Astrocyte (in vitro differentiated cells and primary cell): ENCODE measurements at regions not wholly inside any gene's neighbourhood (a gene's known extent, or its start where the extent isn't known, plus 50 kb on each side); places are given as distances from the start of the nearest gene placed in this dataset.

ENCODE experiments used
- DNase-seq: peaks from one replicate; pipeline ENCODE4 v3.0.0-alpha.2; 2010; ENCODE audit warnings: low read depth
- FAIRE-seq: peaks from 2 replicates; lab custom pipeline; 2011; peaks lifted over from hg19 to GRCh38; lab: Jason Lieb, UNC
- H2AFZ ChIP-seq: 2 replicates; pipeline ENCODE4 v1.6.0; 2012; ENCODE audit warnings: low read depth, low read length, inconsistent platforms
- H3K27ac ChIP-seq: 2 replicates; pipeline ENCODE4 v1.5.1; 2011; ENCODE audit warnings: low read depth, low read length, inconsistent platforms
- H3K27me3 ChIP-seq: 2 replicates; pipeline ENCODE4 v1.6.0; 2011; ENCODE audit warnings: low read length, inconsistent platforms; ENCODE audit not compliant: insufficient read depth
- H3K36me3 ChIP-seq: 2 replicates; pipeline ENCODE4 v1.5.1; 2011; ENCODE audit warnings: low read length, inconsistent platforms; ENCODE audit not compliant: insufficient read depth
- H3K4me1 ChIP-seq: 2 replicates; pipeline ENCODE4 v1.5.1; 2011; ENCODE audit warnings: low read length, inconsistent platforms; ENCODE audit not compliant: insufficient read depth
- H3K4me2 ChIP-seq: 2 replicates; pipeline ENCODE4 v1.6.0; 2012; ENCODE audit warnings: low read length, inconsistent platforms
- H3K4me3 ChIP-seq: 2 replicates; pipeline ENCODE4 v1.5.1; 2011; ENCODE audit warnings: low read depth, mild to moderate bottlenecking, low read length, inconsistent platforms; ENCODE audit not compliant: insufficient read depth
- H3K79me2 ChIP-seq: 2 replicates; pipeline ENCODE4 v1.6.0; 2012; ENCODE audit warnings: mild to moderate bottlenecking, low read length, inconsistent platforms; ENCODE audit not compliant: insufficient read depth
- H3K9ac ChIP-seq: 2 replicates; pipeline ENCODE4 v1.6.0; 2012; ENCODE audit warnings: mild to moderate bottlenecking, low read length, inconsistent platforms
- H3K9me3 ChIP-seq: 2 replicates; pipeline ENCODE4 v1.5.1; 2012; ENCODE audit warnings: low read depth, mild to moderate bottlenecking, low read length, inconsistent platforms; ENCODE audit not compliant: insufficient read depth
- H4K20me1 ChIP-seq: 2 replicates; pipeline ENCODE4 v1.6.0; 2012; ENCODE audit warnings: low read length, inconsistent platforms; ENCODE audit not compliant: insufficient read depth
- H3K27ac Mint-ChIP-seq: one replicate; pipeline ENCODE4 v1.8.0; 2021; ENCODE audit warnings: mild to moderate bottlenecking, mixed read lengths; ENCODE audit not compliant: unreplicated experiment
- H3K27me3 Mint-ChIP-seq: one replicate; pipeline ENCODE4 v1.8.0; 2021; ENCODE audit warnings: low read depth, mixed read lengths; ENCODE audit not compliant: unreplicated experiment
- H3K36me3 Mint-ChIP-seq: one replicate; pipeline ENCODE4 v1.8.0; 2021; ENCODE audit warnings: low read depth, mixed read lengths; ENCODE audit not compliant: unreplicated experiment
- H3K4me1 Mint-ChIP-seq: one replicate; pipeline ENCODE4 v1.8.0; 2021; ENCODE audit warnings: low read depth, mixed read lengths; ENCODE audit not compliant: unreplicated experiment
- H3K4me3 Mint-ChIP-seq: one replicate; pipeline ENCODE4 v1.8.0; 2021; ENCODE audit warnings: mild to moderate bottlenecking, moderate library complexity, mixed read lengths; ENCODE audit not compliant: unreplicated experiment
- H3K9me3 Mint-ChIP-seq: one replicate; pipeline ENCODE4 v1.8.0; 2021; ENCODE audit warnings: mild to moderate bottlenecking, mixed read lengths; ENCODE audit not compliant: unreplicated experiment
- EZH2 ChIP-seq: IDR thresholded peaks from 2 replicates; pipeline ENCODE4 v1.6.1; 2012; ENCODE audit warnings: mild to moderate bottlenecking, low read length, inconsistent platforms; ENCODE audit not compliant: insufficient read depth
- TF ChIP-seq, protein P1 (sequence below): IDR thresholded peaks from 2 replicates; pipeline ENCODE4 v1.5.1; 2011; ENCODE audit warnings: low read depth, mild to moderate bottlenecking, inconsistent platforms, low read length, moderate library complexity; ENCODE audit not compliant: insufficient read depth

GRCh38 chr11:31926106-31926505 is 115.0 kb upstream of the PAX6 start:
- Histone ChIP-seq H3K79me2 (no peaks in the 10 kb centered on the region), H3K9me3 (no peaks in the 10 kb centered on the region), H3K4me2 (no peak overlapping the region), H3K27me3 (no peaks in the 10 kb centered on the region), H3K9ac (no peak overlapping the region), H3K27ac (no peak overlapping the region), H3K4me1 (no peaks in the 10 kb centered on the region), H3K36me3 (no peaks in the 10 kb centered on the region), H3K4me3 (no peak overlapping the region), H4K20me1 (no peaks in the 10 kb centered on the region), H2AFZ (no peak overlapping the region)
- Mint-ChIP-seq H3K4me3 (no peak overlapping the region), H3K4me1 (peaks cover 7% of the 10 kb centered on the region), H3K9me3 (no peaks in the 10 kb centered on the region), H3K36me3 (no peaks in the 10 kb centered on the region), H3K27me3 (peaks cover 9% of the 10 kb centered on the region), H3K27ac (no peak overlapping the region)
- TF ChIP-seq, protein P1, sequence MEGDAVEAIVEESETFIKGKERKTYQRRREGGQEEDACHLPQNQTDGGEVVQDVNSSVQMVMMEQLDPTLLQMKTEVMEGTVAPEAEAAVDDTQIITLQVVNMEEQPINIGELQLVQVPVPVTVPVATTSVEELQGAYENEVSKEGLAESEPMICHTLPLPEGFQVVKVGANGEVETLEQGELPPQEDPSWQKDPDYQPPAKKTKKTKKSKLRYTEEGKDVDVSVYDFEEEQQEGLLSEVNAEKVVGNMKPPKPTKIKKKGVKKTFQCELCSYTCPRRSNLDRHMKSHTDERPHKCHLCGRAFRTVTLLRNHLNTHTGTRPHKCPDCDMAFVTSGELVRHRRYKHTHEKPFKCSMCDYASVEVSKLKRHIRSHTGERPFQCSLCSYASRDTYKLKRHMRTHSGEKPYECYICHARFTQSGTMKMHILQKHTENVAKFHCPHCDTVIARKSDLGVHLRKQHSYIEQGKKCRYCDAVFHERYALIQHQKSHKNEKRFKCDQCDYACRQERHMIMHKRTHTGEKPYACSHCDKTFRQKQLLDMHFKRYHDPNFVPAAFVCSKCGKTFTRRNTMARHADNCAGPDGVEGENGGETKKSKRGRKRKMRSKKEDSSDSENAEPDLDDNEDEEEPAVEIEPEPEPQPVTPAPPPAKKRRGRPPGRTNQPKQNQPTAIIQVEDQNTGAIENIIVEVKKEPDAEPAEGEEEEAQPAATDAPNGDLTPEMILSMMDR: no peak
- TF ChIP-seq EZH2: no peak
- no peak for DNase-seq
- no peak for FAIRE-seq

DNA sequence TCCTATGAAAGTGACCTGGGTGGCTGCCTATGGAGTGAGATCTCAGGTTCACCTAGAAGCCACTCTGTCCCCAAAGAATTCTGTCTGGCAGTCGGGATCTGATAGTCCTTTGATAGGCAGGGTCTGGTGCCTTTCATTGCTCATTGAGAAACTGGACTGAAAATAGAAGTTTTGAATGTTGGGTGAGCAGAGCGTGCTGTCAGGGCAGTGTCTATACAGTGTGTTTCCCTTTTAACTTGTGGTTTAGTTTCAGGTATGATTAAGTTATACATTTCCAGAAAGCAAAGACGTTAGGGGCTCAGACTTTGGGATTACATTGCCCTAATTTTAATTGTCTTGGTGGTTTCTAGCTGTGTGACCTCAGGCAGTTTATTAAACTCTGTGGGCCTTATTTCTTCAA is 111.3 kb upstream of the PAX6 start:
- Histone ChIP-seq H3K36me3 (no peaks in the 10 kb centered on the region), H3K79me2 (no peaks in the 10 kb centered on the region), H3K27ac (no peak overlapping the region), H3K4me3 (no peak overlapping the region), H4K20me1 (no peaks in the 10 kb centered on the region), H2AFZ (no peak overlapping the region), H3K27me3 (no peaks in the 10 kb centered on the region), H3K9me3 (no peaks in the 10 kb centered on the region), H3K4me1 (no peaks in the 10 kb centered on the region), H3K4me2 (no peak overlapping the region), H3K9ac (no peak overlapping the region)
- no peak overlapping the region for H3K4me3 Mint-ChIP-seq
- H3K9me3 Mint-ChIP-seq: peaks cover 1% of the 10 kb centered on the region
- no peak overlapping the region for H3K27ac Mint-ChIP-seq
- TF ChIP-seq, protein P1: no peak
- TF ChIP-seq EZH2: no peak
- FAIRE-seq (no peak), DNase-seq (no peak)
- no peaks in the 10 kb centered on the region for H3K36me3 Mint-ChIP-seq
- no peaks in the 10 kb centered on the region for H3K27me3 Mint-ChIP-seq
- H3K4me1 Mint-ChIP-seq: peaks cover 11% of the 10 kb centered on the region

DNA sequence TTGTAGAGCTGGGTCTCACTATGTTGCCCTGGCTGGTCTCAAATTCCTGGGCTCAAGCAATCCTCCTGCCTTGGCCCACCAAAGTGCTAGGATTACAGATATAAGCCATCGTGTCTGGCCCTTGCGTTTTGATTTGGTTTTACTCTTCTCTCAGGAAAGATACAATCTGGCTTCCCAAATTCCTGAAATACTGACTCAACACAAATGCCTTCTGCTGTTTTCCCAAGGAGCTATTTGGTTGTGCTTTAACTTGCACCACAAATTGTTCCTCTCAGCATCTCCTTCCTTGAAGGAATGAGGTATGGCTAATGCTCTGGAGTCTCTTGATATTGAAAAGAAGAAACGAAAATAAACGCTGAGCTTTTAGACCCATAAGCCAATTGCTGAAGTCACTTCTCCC is 110.0 kb upstream of the PAX6 start:
- Histone ChIP-seq H3K4me3 (no peak overlapping the region), H3K4me1 (no peaks in the 10 kb centered on the region), H4K20me1 (no peaks in the 10 kb centered on the region), H3K36me3 (no peaks in the 10 kb centered on the region), H3K79me2 (no peaks in the 10 kb centered on the region), H3K4me2 (no peak overlapping the region), H3K9ac (no peak overlapping the region), H3K9me3 (no peaks in the 10 kb centered on the region), H3K27me3 (no peaks in the 10 kb centered on the region), H2AFZ (no peak overlapping the region), H3K27ac (no peak overlapping the region)
- no peaks in the 10 kb centered on the region for H3K27me3 Mint-ChIP-seq
- H3K27ac Mint-ChIP-seq: peak overlapping the region; percentile 73
- H3K4me3 Mint-ChIP-seq: no peak overlapping the region
- peaks cover 11% of the 10 kb centered on the region for H3K4me1 Mint-ChIP-seq
- no peak for TF ChIP-seq EZH2
- TF ChIP-seq, protein P1: no peak
- FAIRE-seq (peak; percentile 9), DNase-seq (peak; percentile 75)
- peaks cover 1% of the 10 kb centered on the region for H3K9me3 Mint-ChIP-seq
- H3K36me3 Mint-ChIP-seq: no peaks in the 10 kb centered on the region
